HCT116 (cell line): ENCODE measurements at regions not wholly inside any gene's neighbourhood (a gene's known extent, or its start where the extent isn't known, plus 50 kb on each side); places are given as distances from the start of the nearest gene placed in this dataset.

Experiments used
- ATAC-seq: fragments of 200-7000 bp; cut with Tn5 transposase; 2 replicates; pipeline ENCODE4 v1.9.1; 2020; ENCODE audit warnings: mild to moderate bottlenecking, moderate library complexity
- BruUV-seq: library from RNA; stranded (reverse); fragments of 400-500 nt; replicated peaks from 2 replicates; lab custom pipeline; 2021; lab: Mats Ljungman, UMichigan
- CTCF ChIA-PET: fragments of 300-600 bp; sonication (Branson Sonifier 250); formaldehyde crosslinking; loops from one replicate; lab custom pipeline; 2021; ENCODE audit warnings: antibody characterized with exemption; lab: Charles Lee
- POLR2A ChIA-PET: fragments of 300-600, 350-600 bp; sonication (Branson Sonifier 250); formaldehyde crosslinking; loops from one replicate; lab custom pipeline; 2021; ENCODE audit warnings: antibody characterized with exemption; lab: Charles Lee
- RAD21 ChIA-PET, 2 experiments: fragments of 300-600 bp; sonication (Branson Sonifier 250); formaldehyde crosslinking; loops; one replicate each; lab custom pipeline; 2023; ENCODE audit warnings: low total read pairs in 2 of 2; ENCODE audit not compliant: uncharacterized antibody in 2 of 2, unreplicated experiment in 2 of 2, low non-redundant PET in 1 of 2; lab: Charles Lee
- DNase-seq: peaks from one replicate; pipeline ENCODE4 v3.0.0-alpha.2; 2010; ENCODE audit warnings: low read depth, low spot score
- H2AFZ ChIP-seq: fragments of 200-600 bp; shearing (Covaris generic), sonication (generic); 2 replicates; pipeline ENCODE4 v1.6.1; 2017; ENCODE audit warnings: low read depth, mixed run types, mixed read lengths, antibody characterized with exemption, low read length; ENCODE audit not compliant: poor library complexity, severe bottlenecking
- H3K27ac ChIP-seq: 2 replicates; pipeline ENCODE4 v1.5.1; 2012; ENCODE audit warnings: low read depth, low read length
- H3K27me3 ChIP-seq: fragments of 200-600 bp; sonication (generic); 2 replicates; pipeline ENCODE4 v1.6.1; 2016; ENCODE audit warnings: mixed run types, low read length, mixed read lengths; ENCODE audit not compliant: insufficient read depth
- H3K36me3 ChIP-seq, 2 experiments: fragments of 200-500 bp in 1 of 2; fragments of 200-600 bp in 1 of 2; sonication (Bioruptor generic) in 1 of 2; sonication (generic) in 1 of 2; 2 replicates each; pipeline versions ENCODE4 v1.5.1 to v1.6.1; 2014 to 2016; ENCODE audit warnings: low read length in 2 of 2, inconsistent platforms in 1 of 2, mixed read lengths in 1 of 2, mixed run types in 1 of 2; ENCODE audit not compliant: insufficient read depth in 2 of 2, control insufficient read depth in 1 of 2
- H3K4me1 ChIP-seq, 2 experiments: fragments of 200-600 bp in 1 of 2; sonication (generic) in 1 of 2; 2 replicates each; pipeline versions ENCODE4 v1.5.1 to v1.6.1; 2012 to 2017; ENCODE audit warnings: low read length in 2 of 2, inconsistent platforms in 1 of 2, mild to moderate bottlenecking in 1 of 2, mixed read lengths in 1 of 2, mixed run types in 1 of 2, moderate library complexity in 1 of 2; ENCODE audit not compliant: insufficient read depth in 2 of 2, control insufficient read depth in 1 of 2
- H3K4me2 ChIP-seq: fragments of 200-600 bp; sonication (generic); 2 replicates; pipeline ENCODE4 v1.6.1; 2017; ENCODE audit warnings: mixed run types, low read length, mixed read lengths
- H3K4me3 ChIP-seq, 2 experiments: fragments of 200-600 bp in 1 of 2; sonication (generic) in 1 of 2; replicated peaks in 1 of 2; 2 replicates each; pipeline ENCODE4 v1.5.1; 2011 to 2016; ENCODE audit warnings: low read length in 2 of 2, control low read depth in 1 of 2, low read depth in 1 of 2, mild to moderate bottlenecking in 1 of 2, mixed read lengths in 1 of 2, mixed run types in 1 of 2
- H3K79me2 ChIP-seq: fragments of 200-600 bp; sonication (generic); 2 replicates; pipeline ENCODE4 v1.6.1; 2017; ENCODE audit warnings: mild to moderate bottlenecking, mixed run types, low read length, moderate library complexity, mixed read lengths; ENCODE audit not compliant: insufficient read depth
- H3K9ac ChIP-seq: fragments of 200-600 bp; sonication (generic); 2 replicates; pipeline ENCODE4 v1.6.1; 2016; ENCODE audit warnings: low read length, mixed read lengths
- H3K9me2 ChIP-seq: fragments of 200-600 bp; sonication (generic), shearing (Covaris generic); 2 replicates; pipeline ENCODE4 v1.6.1; 2017; ENCODE audit warnings: mixed run types, mild to moderate bottlenecking, moderate library complexity; ENCODE audit not compliant: insufficient read depth
- H3K9me3 ChIP-seq, 2 experiments: fragments of 200-500 bp in 1 of 2; fragments of 200-600 bp in 1 of 2; sonication (Bioruptor generic) in 1 of 2; sonication (generic) in 1 of 2; 2 replicates each; pipeline ENCODE4 v1.6.1; 2014 to 2017; ENCODE audit warnings: low read length in 2 of 2, mixed read lengths in 2 of 2, inconsistent platforms in 1 of 2, low read depth in 1 of 2, mild to moderate bottlenecking in 1 of 2, mixed run types in 1 of 2, moderate library complexity in 1 of 2; ENCODE audit not compliant: control insufficient read depth in 1 of 2, insufficient read depth in 1 of 2
- H4K20me1 ChIP-seq: fragments of 200-600 bp; sonication (generic), shearing (Covaris generic); 2 replicates; pipeline ENCODE4 v1.6.1; 2017; ENCODE audit warnings: mixed run types, mild to moderate bottlenecking, moderate library complexity; ENCODE audit not compliant: insufficient read depth
- CEBPB ChIP-seq: IDR thresholded peaks from 2 replicates; pipeline ENCODE4 v1.6.1; 2012; ENCODE audit warnings: low read depth
- EGR1 ChIP-seq: IDR thresholded peaks from 2 replicates; pipeline ENCODE4 v1.6.1; 2012; ENCODE audit warnings: low read depth
- ELF1 ChIP-seq: IDR thresholded peaks from 2 replicates; pipeline ENCODE4 v1.6.1; 2012; ENCODE audit warnings: low read depth, borderline replicate concordance
- EZH2 ChIP-seq: fragments of 200-600 bp; sonication (generic); IDR thresholded peaks from 2 replicates; pipeline ENCODE4 v1.6.1; 2017; ENCODE audit warnings: antibody characterized with exemption, mixed run types
- FOSL1 ChIP-seq: IDR thresholded peaks from 2 replicates; pipeline ENCODE4 v1.6.1; 2012; ENCODE audit warnings: low read depth
- JUND ChIP-seq: IDR thresholded peaks from 2 replicates; pipeline ENCODE4 v1.6.1; 2012
- RAD21 ChIP-seq: IDR thresholded peaks from 2 replicates; pipeline ENCODE4 v1.6.1; 2012; ENCODE audit warnings: low read depth, mild to moderate bottlenecking
- SIN3A ChIP-seq: IDR thresholded peaks from 2 replicates; pipeline ENCODE4 v1.6.1; 2012; ENCODE audit warnings: low read depth
- SP1 ChIP-seq: IDR thresholded peaks from 2 replicates; pipeline ENCODE4 v1.6.1; 2012; ENCODE audit warnings: low read depth
- SRF ChIP-seq: IDR thresholded peaks from 2 replicates; pipeline ENCODE4 v1.6.1; 2012; ENCODE audit warnings: low read depth
- YY1 ChIP-seq: IDR thresholded peaks from 2 replicates; pipeline ENCODE4 v1.6.1; 2011; ENCODE audit warnings: low read length, low read depth, moderate library complexity, mild to moderate bottlenecking; ENCODE audit not compliant: insufficient replicate concordance; ENCODE audit errors: extremely low read depth
- ZFX ChIP-seq: fragments of 450-650 bp; IDR thresholded peaks from 2 replicates; pipeline ENCODE4 v1.6.1; 2017
- intact Hi-C: fragments of 100-400 bp; cut with micrococcal nuclease; formaldehyde crosslinking; loops from 2 replicates; pipeline ENCODE4 v1.10.0; 2022
- TF ChIP-seq, protein P1 (sequence below): IDR thresholded peaks from 2 replicates; pipeline ENCODE4 v1.6.1; 2012; ENCODE audit warnings: low read depth
- TF ChIP-seq, protein P2 (sequence below): IDR thresholded peaks from 2 replicates; pipeline ENCODE4 v1.6.1; 2012
- TF ChIP-seq, protein P3 (sequence below): IDR thresholded peaks from 2 replicates; pipeline ENCODE4 v1.6.1; 2012
- TF ChIP-seq, protein P4 (sequence below), 3 experiments: fragments of 200-600 bp in 1 of 3; sonication (generic) in 1 of 3; IDR thresholded peaks in 2 of 3; conservative IDR thresholded peaks in 1 of 3; 2 replicates each; pipeline ENCODE4 v1.5.1; 2012 to 2017; ENCODE audit warnings: low read depth in 2 of 3, low read length in 2 of 3, antibody characterized with exemption in 1 of 3, borderline replicate concordance in 1 of 3, control low read depth in 1 of 3, mild to moderate bottlenecking in 1 of 3, mixed read lengths in 1 of 3, mixed run types in 1 of 3, moderate library complexity in 1 of 3; ENCODE audit not compliant: insufficient read depth in 1 of 3

DNA sequence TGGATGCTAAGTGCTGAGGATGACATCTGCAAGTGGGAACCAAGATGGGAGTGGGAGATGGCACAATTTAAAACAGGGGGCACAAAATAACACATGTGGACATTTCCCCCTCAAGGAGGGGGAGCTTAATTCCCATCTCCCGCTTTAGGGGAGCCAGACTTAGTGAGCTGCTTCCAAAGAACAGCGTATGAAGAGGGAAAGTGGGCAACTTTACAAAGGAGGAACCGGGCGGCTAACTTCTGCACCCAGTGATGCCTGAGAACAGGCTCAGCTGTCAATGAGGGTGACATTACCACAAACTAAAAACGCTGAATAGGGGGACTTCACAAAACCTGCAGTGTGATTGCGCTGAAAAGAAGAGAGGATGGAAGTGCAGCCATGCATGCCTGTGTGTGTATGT is 95.5 kb upstream of the NXT1 start:
- no peak overlapping the region for H3K27ac ChIP-seq
- intact Hi-C loops, result no loop called here
- H3K4me3 ChIP-seq, result no peak overlapping the region
- H3K27me3 ChIP-seq, result peaks cover 52% of the 10 kb centered on the region
- no peak overlapping the region for H3K4me2 ChIP-seq
- no peak for ATAC-seq
- H3K79me2 ChIP-seq, result no peaks in the 10 kb centered on the region
- no peaks in the 10 kb centered on the region for H3K4me1 ChIP-seq
- ChIA-PET CTCF (no interaction called here), POLR2A (no interaction called here), RAD21 (no interaction called here)
- H3K9ac ChIP-seq, result no peak overlapping the region
- no peaks in the 10 kb centered on the region for H3K36me3 ChIP-seq
- DNase-seq, result no peak
- TF ChIP-seq SRF, result no peak
- TF ChIP-seq, protein P1, sequence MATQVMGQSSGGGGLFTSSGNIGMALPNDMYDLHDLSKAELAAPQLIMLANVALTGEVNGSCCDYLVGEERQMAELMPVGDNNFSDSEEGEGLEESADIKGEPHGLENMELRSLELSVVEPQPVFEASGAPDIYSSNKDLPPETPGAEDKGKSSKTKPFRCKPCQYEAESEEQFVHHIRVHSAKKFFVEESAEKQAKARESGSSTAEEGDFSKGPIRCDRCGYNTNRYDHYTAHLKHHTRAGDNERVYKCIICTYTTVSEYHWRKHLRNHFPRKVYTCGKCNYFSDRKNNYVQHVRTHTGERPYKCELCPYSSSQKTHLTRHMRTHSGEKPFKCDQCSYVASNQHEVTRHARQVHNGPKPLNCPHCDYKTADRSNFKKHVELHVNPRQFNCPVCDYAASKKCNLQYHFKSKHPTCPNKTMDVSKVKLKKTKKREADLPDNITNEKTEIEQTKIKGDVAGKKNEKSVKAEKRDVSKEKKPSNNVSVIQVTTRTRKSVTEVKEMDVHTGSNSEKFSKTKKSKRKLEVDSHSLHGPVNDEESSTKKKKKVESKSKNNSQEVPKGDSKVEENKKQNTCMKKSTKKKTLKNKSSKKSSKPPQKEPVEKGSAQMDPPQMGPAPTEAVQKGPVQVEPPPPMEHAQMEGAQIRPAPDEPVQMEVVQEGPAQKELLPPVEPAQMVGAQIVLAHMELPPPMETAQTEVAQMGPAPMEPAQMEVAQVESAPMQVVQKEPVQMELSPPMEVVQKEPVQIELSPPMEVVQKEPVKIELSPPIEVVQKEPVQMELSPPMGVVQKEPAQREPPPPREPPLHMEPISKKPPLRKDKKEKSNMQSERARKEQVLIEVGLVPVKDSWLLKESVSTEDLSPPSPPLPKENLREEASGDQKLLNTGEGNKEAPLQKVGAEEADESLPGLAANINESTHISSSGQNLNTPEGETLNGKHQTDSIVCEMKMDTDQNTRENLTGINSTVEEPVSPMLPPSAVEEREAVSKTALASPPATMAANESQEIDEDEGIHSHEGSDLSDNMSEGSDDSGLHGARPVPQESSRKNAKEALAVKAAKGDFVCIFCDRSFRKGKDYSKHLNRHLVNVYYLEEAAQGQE, result no peak
- no peak for TF ChIP-seq CEBPB
- TF ChIP-seq YY1, result no peak
- TF ChIP-seq ZFX, result no peak
- TF ChIP-seq FOSL1, result no peak
- TF ChIP-seq RAD21, result no peak
- no peaks in the 10 kb centered on the region for H3K9me2 ChIP-seq
- H4K20me1 ChIP-seq, result no peaks in the 10 kb centered on the region
- no peak overlapping the region for H2AFZ ChIP-seq
- no TSS peak for BruUV-seq
- H3K9me3 ChIP-seq, result no peaks in the 10 kb centered on the region

DNA sequence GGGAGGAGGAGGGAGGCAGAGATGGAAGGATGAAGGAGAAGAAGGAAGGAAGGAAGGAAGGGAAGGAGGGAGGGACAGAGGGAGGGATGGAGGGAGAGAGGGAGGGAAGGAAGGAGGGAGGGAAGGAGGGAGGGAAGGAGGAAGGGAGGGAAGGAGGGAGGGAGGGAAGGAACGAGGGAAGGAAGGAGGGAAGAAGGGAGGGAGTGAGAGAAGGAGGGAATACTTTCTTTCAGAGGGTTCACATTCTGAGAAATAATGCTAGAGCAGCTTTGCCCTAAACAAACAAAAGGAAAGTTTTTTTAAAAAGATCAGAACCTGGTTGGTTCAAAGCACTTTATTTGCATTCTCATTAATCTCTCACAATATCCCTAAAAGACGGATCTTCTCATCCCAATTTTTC is 96.1 kb upstream of the NXT1 start:
- ChIA-PET POLR2A (no interaction called here), RAD21 (no interaction called here), CTCF (no interaction called here)
- H4K20me1 ChIP-seq, result no peaks in the 10 kb centered on the region
- no peak overlapping the region for H3K4me3 ChIP-seq
- H3K4me2 ChIP-seq, result no peak overlapping the region
- no peak overlapping the region for H3K9ac ChIP-seq
- no peaks in the 10 kb centered on the region for H3K36me3 ChIP-seq
- no peaks in the 10 kb centered on the region for H3K9me2 ChIP-seq
- DNase-seq (no peak), ATAC-seq (no peak)
- no TSS peak for BruUV-seq
- peaks cover 58% of the 10 kb centered on the region for H3K27me3 ChIP-seq
- H3K9me3 ChIP-seq, result no peaks in the 10 kb centered on the region
- no peak overlapping the region for H3K27ac ChIP-seq
- H3K79me2 ChIP-seq, result no peaks in the 10 kb centered on the region
- H2AFZ ChIP-seq, result no peak overlapping the region
- intact Hi-C loops, result no loop called here
- H3K4me1 ChIP-seq, result no peaks in the 10 kb centered on the region
- TF ChIP-seq ELF1, result no peak
- no peak for TF ChIP-seq JUND
- TF ChIP-seq, protein P2, sequence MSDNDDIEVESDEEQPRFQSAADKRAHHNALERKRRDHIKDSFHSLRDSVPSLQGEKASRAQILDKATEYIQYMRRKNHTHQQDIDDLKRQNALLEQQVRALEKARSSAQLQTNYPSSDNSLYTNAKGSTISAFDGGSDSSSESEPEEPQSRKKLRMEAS, result no peak
- TF ChIP-seq FOSL1, result no peak
- no peak for TF ChIP-seq RAD21
- no peak for TF ChIP-seq EGR1
- TF ChIP-seq, protein P3, sequence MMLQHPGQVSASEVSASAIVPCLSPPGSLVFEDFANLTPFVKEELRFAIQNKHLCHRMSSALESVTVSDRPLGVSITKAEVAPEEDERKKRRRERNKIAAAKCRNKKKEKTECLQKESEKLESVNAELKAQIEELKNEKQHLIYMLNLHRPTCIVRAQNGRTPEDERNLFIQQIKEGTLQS, result no peak
- TF ChIP-seq SP1, result no peak
- TF ChIP-seq, protein P4, sequence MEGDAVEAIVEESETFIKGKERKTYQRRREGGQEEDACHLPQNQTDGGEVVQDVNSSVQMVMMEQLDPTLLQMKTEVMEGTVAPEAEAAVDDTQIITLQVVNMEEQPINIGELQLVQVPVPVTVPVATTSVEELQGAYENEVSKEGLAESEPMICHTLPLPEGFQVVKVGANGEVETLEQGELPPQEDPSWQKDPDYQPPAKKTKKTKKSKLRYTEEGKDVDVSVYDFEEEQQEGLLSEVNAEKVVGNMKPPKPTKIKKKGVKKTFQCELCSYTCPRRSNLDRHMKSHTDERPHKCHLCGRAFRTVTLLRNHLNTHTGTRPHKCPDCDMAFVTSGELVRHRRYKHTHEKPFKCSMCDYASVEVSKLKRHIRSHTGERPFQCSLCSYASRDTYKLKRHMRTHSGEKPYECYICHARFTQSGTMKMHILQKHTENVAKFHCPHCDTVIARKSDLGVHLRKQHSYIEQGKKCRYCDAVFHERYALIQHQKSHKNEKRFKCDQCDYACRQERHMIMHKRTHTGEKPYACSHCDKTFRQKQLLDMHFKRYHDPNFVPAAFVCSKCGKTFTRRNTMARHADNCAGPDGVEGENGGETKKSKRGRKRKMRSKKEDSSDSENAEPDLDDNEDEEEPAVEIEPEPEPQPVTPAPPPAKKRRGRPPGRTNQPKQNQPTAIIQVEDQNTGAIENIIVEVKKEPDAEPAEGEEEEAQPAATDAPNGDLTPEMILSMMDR (IDR thresholded peaks at IDR 0.05 in 2 of 3, conservative IDR thresholded peaks at IDR 0.05 in 1 of 3; ENCODE audit: borderline replicate concordance in 1 of 3, insufficient read depth in 1 of 3, low read depth in 2 of 3, low read length in 2 of 3), result no peak
- no peak for TF ChIP-seq EZH2
- TF ChIP-seq SIN3A, result no peak
